Sigmoid colon (tissue), 4 donors: ENCODE measurements at regions not wholly inside any gene's neighbourhood (a gene's known extent, or its start where the extent isn't known, plus 50 kb on each side); places are given as distances from the start of the nearest gene placed in this dataset.

Experiments used
- EP300 ChIP-seq, 4 donors: sonication (generic); formaldehyde crosslinking; IDR thresholded peaks; one replicate each; pipeline ENCODE4 v1.6.1; 2017; ENCODE audit warnings: antibody characterized with exemption in 4 of 4
- POLR2A ChIP-seq, 2 donors: fragments of 450-650 bp; IDR thresholded peaks; one replicate each; pipeline ENCODE4 v1.6.1; 2016; ENCODE audit warnings: antibody characterized with exemption in 2 of 2, mild to moderate bottlenecking in 2 of 2, moderate library complexity in 2 of 2
- POLR2AphosphoS5 ChIP-seq, 4 donors: sonication (generic); formaldehyde crosslinking; IDR thresholded peaks; one replicate each; pipeline ENCODE4 v1.6.1; 2017; ENCODE audit warnings: antibody characterized with exemption in 4 of 4
- TF ChIP-seq, protein P1 (sequence below), 4 experiments: fragments of 450-650 bp in 3 of 4; fragments of 200-600 bp in 1 of 4; IDR thresholded peaks; one replicate each; pipeline ENCODE4 v1.5.1; 2016 to 2019; ENCODE audit warnings: antibody characterized with exemption in 4 of 4, mild to moderate bottlenecking in 3 of 4, moderate library complexity in 2 of 4

DNA sequence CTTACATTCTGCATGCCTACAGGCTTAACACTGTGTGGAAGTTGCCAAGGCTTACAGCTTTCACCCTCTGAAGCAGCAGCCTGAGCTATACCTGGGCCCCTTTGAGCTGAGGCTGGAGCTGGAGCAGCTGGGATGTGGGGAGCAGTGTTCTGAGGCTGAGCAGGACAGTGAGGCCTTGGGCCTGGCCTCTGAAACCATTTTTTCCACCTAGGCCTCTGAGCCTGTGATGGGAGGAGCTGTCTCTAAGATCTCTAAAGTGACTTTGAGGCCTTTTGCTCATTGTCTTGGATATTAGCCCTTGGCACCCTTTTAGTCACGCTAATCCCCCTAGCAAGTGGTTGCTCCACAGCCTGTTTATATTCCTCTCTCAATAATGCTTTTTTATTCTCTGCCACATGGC lies 59.9 kb upstream of the ZBED5 start:
- TF ChIP-seq, protein P1, sequence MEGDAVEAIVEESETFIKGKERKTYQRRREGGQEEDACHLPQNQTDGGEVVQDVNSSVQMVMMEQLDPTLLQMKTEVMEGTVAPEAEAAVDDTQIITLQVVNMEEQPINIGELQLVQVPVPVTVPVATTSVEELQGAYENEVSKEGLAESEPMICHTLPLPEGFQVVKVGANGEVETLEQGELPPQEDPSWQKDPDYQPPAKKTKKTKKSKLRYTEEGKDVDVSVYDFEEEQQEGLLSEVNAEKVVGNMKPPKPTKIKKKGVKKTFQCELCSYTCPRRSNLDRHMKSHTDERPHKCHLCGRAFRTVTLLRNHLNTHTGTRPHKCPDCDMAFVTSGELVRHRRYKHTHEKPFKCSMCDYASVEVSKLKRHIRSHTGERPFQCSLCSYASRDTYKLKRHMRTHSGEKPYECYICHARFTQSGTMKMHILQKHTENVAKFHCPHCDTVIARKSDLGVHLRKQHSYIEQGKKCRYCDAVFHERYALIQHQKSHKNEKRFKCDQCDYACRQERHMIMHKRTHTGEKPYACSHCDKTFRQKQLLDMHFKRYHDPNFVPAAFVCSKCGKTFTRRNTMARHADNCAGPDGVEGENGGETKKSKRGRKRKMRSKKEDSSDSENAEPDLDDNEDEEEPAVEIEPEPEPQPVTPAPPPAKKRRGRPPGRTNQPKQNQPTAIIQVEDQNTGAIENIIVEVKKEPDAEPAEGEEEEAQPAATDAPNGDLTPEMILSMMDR (IDR thresholded peaks at IDR 0.05): no peak
- TF ChIP-seq POLR2A (IDR thresholded peaks at IDR 0.05) (no peak), POLR2AphosphoS5 (IDR thresholded peaks at IDR 0.05) (no peak), EP300 (IDR thresholded peaks at IDR 0.05) (no peak)
